ENCODE measurements at regions not wholly inside any gene's neighbourhood (a gene's known extent, or its start where the extent isn't known, plus 50 kb on each side); places are given as distances from the start of the nearest gene placed in this dataset.

GRCh38 chrX:40325161-40325560, 227.4 kb upstream of the BCOR start:
- no peak overlapping the region for H3K4me3 Mint-ChIP-seq
- no peak for DNase-seq
- H3K27ac Mint-ChIP-seq = no peak overlapping the region
- H3K4me1 Mint-ChIP-seq (ENCODE audit: low read depth) = no peaks in the 10 kb centered on the region
- no peaks in the 10 kb centered on the region for H3K36me3 Mint-ChIP-seq (ENCODE audit: low read depth)
- H3K27me3 Mint-ChIP-seq = peaks cover 48% of the 10 kb centered on the region
- H3K9me3 Mint-ChIP-seq = peaks cover 14% of the 10 kb centered on the region

GRCh38 chrX:40323977-40324376, 226.2 kb upstream of the BCOR start:
- Mint-ChIP-seq H3K9me3 (peaks cover 17% of the 10 kb centered on the region), H3K27me3 (peaks cover 47% of the 10 kb centered on the region), H3K4me1 (ENCODE audit: low read depth) (no peaks in the 10 kb centered on the region), H3K4me3 (no peak overlapping the region), H3K27ac (no peak overlapping the region), H3K36me3 (ENCODE audit: low read depth) (no peaks in the 10 kb centered on the region)
- no peak for DNase-seq

GRCh38 chrX:40320819-40321218, 223.1 kb upstream of the BCOR start:
- Mint-ChIP-seq H3K4me3 (no peak overlapping the region), H3K27me3 (peaks cover 29% of the 10 kb centered on the region), H3K4me1 (ENCODE audit: low read depth) (no peaks in the 10 kb centered on the region), H3K27ac (no peak overlapping the region), H3K36me3 (ENCODE audit: low read depth) (no peaks in the 10 kb centered on the region), H3K9me3 (peaks cover 29% of the 10 kb centered on the region)
- no peak for DNase-seq

GRCh38 chrX:40318801-40319200, 221.0 kb upstream of the BCOR start:
- Mint-ChIP-seq H3K4me3 (no peak overlapping the region), H3K36me3 (ENCODE audit: low read depth) (no peaks in the 10 kb centered on the region), H3K27me3 (peaks cover 19% of the 10 kb centered on the region), H3K4me1 (ENCODE audit: low read depth) (no peaks in the 10 kb centered on the region), H3K9me3 (peaks cover 37% of the 10 kb centered on the region), H3K27ac (no peak overlapping the region)
- DNase-seq = no peak

- H3K4me1 Mint-ChIP-seq (ENCODE audit: low read depth) = no peaks in the 10 kb centered on the region
- no peaks in the 10 kb centered on the region for H3K36me3 Mint-ChIP-seq (ENCODE audit: low read depth)
- peaks cover 26% of the 10 kb centered on the region for H3K27me3 Mint-ChIP-seq
- H3K27ac Mint-ChIP-seq = no peak overlapping the region
- DNase-seq = no peak
- no peak overlapping the region for H3K4me3 Mint-ChIP-seq
- H3K9me3 Mint-ChIP-seq = peaks cover 37% of the 10 kb centered on the region
Measured at GRCh38 chrX:40318076-40318475, 220.3 kb upstream of the BCOR start.

GRCh38 chrX:40316502-40316901, 218.7 kb upstream of the BCOR start:
- DNase-seq = no peak
- H3K36me3 Mint-ChIP-seq (ENCODE audit: low read depth) = no peaks in the 10 kb centered on the region
- H3K4me1 Mint-ChIP-seq (ENCODE audit: low read depth) = no peaks in the 10 kb centered on the region
- no peak overlapping the region for H3K4me3 Mint-ChIP-seq
- peaks cover 33% of the 10 kb centered on the region for H3K27me3 Mint-ChIP-seq
- H3K9me3 Mint-ChIP-seq = peaks cover 34% of the 10 kb centered on the region
- no peak overlapping the region for H3K27ac Mint-ChIP-seq

GRCh38 chrX:40314070-40314469, 216.3 kb upstream of the BCOR start:
- H3K27me3 Mint-ChIP-seq = peaks cover 49% of the 10 kb centered on the region
- H3K27ac Mint-ChIP-seq = no peak overlapping the region
- no peak overlapping the region for H3K4me3 Mint-ChIP-seq
- no peaks in the 10 kb centered on the region for H3K4me1 Mint-ChIP-seq (ENCODE audit: low read depth)
- no peaks in the 10 kb centered on the region for H3K36me3 Mint-ChIP-seq (ENCODE audit: low read depth)
- H3K9me3 Mint-ChIP-seq = peaks cover 20% of the 10 kb centered on the region
- DNase-seq = no peak

- Mint-ChIP-seq H3K27me3 (peaks cover 48% of the 10 kb centered on the region), H3K27ac (no peak overlapping the region), H3K4me1 (ENCODE audit: low read depth) (no peaks in the 10 kb centered on the region), H3K9me3 (peaks cover 17% of the 10 kb centered on the region), H3K36me3 (ENCODE audit: low read depth) (no peaks in the 10 kb centered on the region), H3K4me3 (no peak overlapping the region)
- DNase-seq = no peak
Measured at GRCh38 chrX:40313269-40313668, 215.5 kb upstream of the BCOR start.

GRCh38 chrX:40310447-40310846, 212.7 kb upstream of the BCOR start:
- Mint-ChIP-seq H3K27ac (no peak overlapping the region), H3K36me3 (ENCODE audit: low read depth) (no peaks in the 10 kb centered on the region)

GRCh38 chrX:40310016-40310415, 212.3 kb upstream of the BCOR start:
- H3K9me3 Mint-ChIP-seq = no peaks in the 10 kb centered on the region
- no peaks in the 10 kb centered on the region for H3K4me1 Mint-ChIP-seq (ENCODE audit: low read depth)
- no peak overlapping the region for H3K4me3 Mint-ChIP-seq
- H3K36me3 Mint-ChIP-seq (ENCODE audit: low read depth) = no peaks in the 10 kb centered on the region
- DNase-seq = no peak
- H3K27ac Mint-ChIP-seq = no peak overlapping the region
- H3K27me3 Mint-ChIP-seq = peaks cover 63% of the 10 kb centered on the region

More at GRCh38 chrX:40310447-40310846, 212.7 kb upstream of the BCOR start:
- H3K4me1 Mint-ChIP-seq (ENCODE audit: low read depth) = no peaks in the 10 kb centered on the region
- H3K27me3 Mint-ChIP-seq = peaks cover 60% of the 10 kb centered on the region
- H3K4me3 Mint-ChIP-seq = no peak overlapping the region
- no peak for DNase-seq
- H3K9me3 Mint-ChIP-seq = peaks cover 4% of the 10 kb centered on the region

- no peaks in the 10 kb centered on the region for H3K9me3 Mint-ChIP-seq
- peaks cover 10% of the 10 kb centered on the region for H3K4me1 Mint-ChIP-seq (ENCODE audit: low read depth)
- H3K36me3 Mint-ChIP-seq (ENCODE audit: low read depth) = no peaks in the 10 kb centered on the region
- peaks cover 68% of the 10 kb centered on the region for H3K27me3 Mint-ChIP-seq
- no peak for DNase-seq
- no peak overlapping the region for H3K4me3 Mint-ChIP-seq
- no peak overlapping the region for H3K27ac Mint-ChIP-seq
Measured at GRCh38 chrX:40307871-40308270, 210.1 kb upstream of the BCOR start.

GRCh38 chrX:40304115-40304514, 206.4 kb upstream of the BCOR start:
- H3K4me1 Mint-ChIP-seq (ENCODE audit: low read depth) = peaks cover 30% of the 10 kb centered on the region
- H3K27ac Mint-ChIP-seq = no peak overlapping the region
- DNase-seq = no peak
- no peak overlapping the region for H3K4me3 Mint-ChIP-seq
- H3K9me3 Mint-ChIP-seq = no peaks in the 10 kb centered on the region
- no peaks in the 10 kb centered on the region for H3K36me3 Mint-ChIP-seq (ENCODE audit: low read depth)
- H3K27me3 Mint-ChIP-seq = peaks cover 66% of the 10 kb centered on the region

GRCh38 chrX:40303256-40304077, 205.7 kb upstream of the BCOR start:
- no peak overlapping the region for H3K27ac Mint-ChIP-seq
- peaks cover 67% of the 10 kb centered on the region for H3K27me3 Mint-ChIP-seq
- DNase-seq = no peak
- H3K4me1 Mint-ChIP-seq (ENCODE audit: low read depth) = peaks cover 30% of the 10 kb centered on the region
- no peaks in the 10 kb centered on the region for H3K36me3 Mint-ChIP-seq (ENCODE audit: low read depth)
- H3K4me3 Mint-ChIP-seq = no peak overlapping the region
- no peaks in the 10 kb centered on the region for H3K9me3 Mint-ChIP-seq

GRCh38 chrX:40300286-40300890, 202.6 kb upstream of the BCOR start:
- peaks cover 30% of the 10 kb centered on the region for H3K4me1 Mint-ChIP-seq (ENCODE audit: low read depth)
- H3K27ac Mint-ChIP-seq = no peak overlapping the region
- H3K9me3 Mint-ChIP-seq = no peaks in the 10 kb centered on the region
- DNase-seq = no peak
- H3K4me3 Mint-ChIP-seq = no peak overlapping the region
- H3K27me3 Mint-ChIP-seq = peaks cover 63% of the 10 kb centered on the region
- no peaks in the 10 kb centered on the region for H3K36me3 Mint-ChIP-seq (ENCODE audit: low read depth)

GRCh38 chrX:40299641-40300046, 201.9 kb upstream of the BCOR start:
- no peak overlapping the region for H3K27ac Mint-ChIP-seq
- H3K4me1 Mint-ChIP-seq (ENCODE audit: low read depth) = peaks cover 30% of the 10 kb centered on the region
- H3K36me3 Mint-ChIP-seq (ENCODE audit: low read depth) = no peaks in the 10 kb centered on the region
- H3K4me3 Mint-ChIP-seq = no peak overlapping the region
- no peaks in the 10 kb centered on the region for H3K9me3 Mint-ChIP-seq
- H3K27me3 Mint-ChIP-seq = peaks cover 60% of the 10 kb centered on the region
- DNase-seq = no peak
